B cell (primary cell): ENCODE measurements at regions not wholly inside any gene's neighbourhood (a gene's known extent, or its start where the extent isn't known, plus 50 kb on each side); places are given as distances from the start of the nearest gene placed in this dataset.

Experiments used
- ATAC-seq: fragments of 200-7000 bp; cut with Tn5 transposase; one replicate; pipeline ENCODE4 v1.10.0; 2021; ENCODE audit warnings: low read depth, mild to moderate bottlenecking, moderate number of reproducible peaks, moderate library complexity
- CTCF ChIA-PET: fragments of 350-600 bp; sonication (Branson Sonifier 250); formaldehyde crosslinking; loops from one replicate; lab custom pipeline; 2021; ENCODE audit warnings: antibody characterized with exemption, inconsistent platforms; lab: Charles Lee
- POLR2A ChIA-PET: fragments of 350-600 bp; sonication (Branson Sonifier 250); formaldehyde crosslinking; loops from one replicate; lab custom pipeline; 2021; ENCODE audit warnings: antibody characterized with exemption; lab: Charles Lee
- DNase-seq: peaks from one replicate; pipeline ENCODE4 v3.0.0; 2013
- H2AFZ ChIP-seq: 2 replicates; pipeline ENCODE4 v1.6.1; 2012; ENCODE audit warnings: mild to moderate bottlenecking, low read depth, low read length; ENCODE audit not compliant: insufficient read depth, poor library complexity, severe bottlenecking
- H3K27ac ChIP-seq, 2 donors: 1 replicate in 1 of 2; 2 replicates in 1 of 2; pipeline ENCODE4 v1.5.1; 2012 to 2013; ENCODE audit warnings: low read length in 2 of 2, mild to moderate bottlenecking in 2 of 2, moderate library complexity in 1 of 2
- H3K27me3 ChIP-seq, 4 experiments: fragments of 200-600 bp in 1 of 4; sonication (generic) in 1 of 4; replicated peaks in 1 of 4; 1 replicate in 2 of 4; 2 replicates in 2 of 4; pipeline versions ENCODE4 v1.6.1 to v1.7.0; 2013 to 2016; ENCODE audit warnings: low read length in 3 of 4, mild to moderate bottlenecking in 2 of 4, mixed read lengths in 1 of 4, moderate library complexity in 1 of 4; ENCODE audit not compliant: insufficient read depth in 4 of 4, control insufficient read depth in 3 of 4; ENCODE audit errors: control extremely low read depth in 1 of 4
- H3K36me3 ChIP-seq, 2 experiments: replicated peaks in 1 of 2; 1 replicate in 1 of 2; 2 replicates in 1 of 2; pipeline versions ENCODE4 v1.6.1 to v1.7.1; 2013; ENCODE audit warnings: low read length in 1 of 2; ENCODE audit not compliant: insufficient read depth in 2 of 2, control insufficient read depth in 1 of 2; ENCODE audit errors: control extremely low read depth in 1 of 2, extremely low read depth in 1 of 2
- H3K4me1 ChIP-seq, 2 donors: fragments of 200-600 bp in 1 of 2; sonication (generic) in 1 of 2; 1 replicate in 1 of 2; 2 replicates in 1 of 2; pipeline versions ENCODE4 v1.5.1 to v1.6.1; 2013 to 2017; ENCODE audit warnings: low read length in 2 of 2; ENCODE audit not compliant: control insufficient read depth in 2 of 2, insufficient read depth in 2 of 2
- H3K4me2 ChIP-seq: replicated peaks from 2 replicates; pipeline ENCODE3; 2012; ENCODE audit warnings: mild to moderate bottlenecking, low read depth, low read length; ENCODE audit not compliant: poor library complexity, severe bottlenecking
- H3K4me3 ChIP-seq, 5 experiments: fragments of 200-600 bp in 1 of 5; sonication (generic) in 1 of 5; 1 replicate in 3 of 5; 2 replicates in 2 of 5; pipeline versions ENCODE4 v1.5.1 to v1.7.0; 2011 to 2016; ENCODE audit warnings: low read length in 4 of 5, mild to moderate bottlenecking in 4 of 5, low read depth in 2 of 5, control low read depth in 1 of 5, moderate library complexity in 1 of 5; ENCODE audit not compliant: insufficient read depth in 1 of 5; ENCODE audit errors: control extremely low read depth in 1 of 5, extremely low read depth in 1 of 5
- H3K79me2 ChIP-seq: fragments of 200-600 bp; sonication (generic); one replicate; pipeline ENCODE4 v1.6.0; 2016; ENCODE audit warnings: low read length; ENCODE audit not compliant: control insufficient read depth, insufficient read depth
- H3K9ac ChIP-seq: fragments of 200-600 bp; sonication (generic); 2 replicates; pipeline ENCODE4 v1.6.1; 2017; ENCODE audit warnings: mild to moderate bottlenecking, low read length, moderate library complexity
- H3K9me3 ChIP-seq, 3 donors: one replicate each; pipeline versions ENCODE4 v1.6.1 to v1.7.1; 2013; ENCODE audit warnings: low read length in 2 of 3; ENCODE audit not compliant: control insufficient read depth in 2 of 3, insufficient read depth in 1 of 3; ENCODE audit errors: control extremely low read depth in 1 of 3
- H4K20me1 ChIP-seq: 2 replicates; pipeline ENCODE4 v1.6.0; 2012; ENCODE audit warnings: mild to moderate bottlenecking, low read length; ENCODE audit not compliant: insufficient read depth, control insufficient read depth, poor library complexity, severe bottlenecking
- H3K27ac Mint-ChIP-seq: one replicate; pipeline ENCODE4 v1.8.0; 2021; ENCODE audit warnings: mixed read lengths
- H3K27me3 Mint-ChIP-seq: one replicate; pipeline ENCODE4 v1.8.0; 2021; ENCODE audit warnings: mixed read lengths
- H3K4me1 Mint-ChIP-seq: one replicate; pipeline ENCODE4 v1.8.0; 2021; ENCODE audit warnings: mixed read lengths
- H3K4me3 Mint-ChIP-seq: one replicate; pipeline ENCODE4 v1.8.0; 2021; ENCODE audit warnings: mixed read lengths
- H3K9me3 Mint-ChIP-seq: one replicate; pipeline ENCODE4 v1.8.0; 2022; ENCODE audit warnings: mixed read lengths; ENCODE audit not compliant: insufficient read depth
- CTCF ChIP-seq: fragments of 200-600 bp; IDR thresholded peaks from one replicate; pipeline ENCODE4 v1.8.0; 2022; ENCODE audit warnings: antibody characterized with exemption, mild to moderate bottlenecking
- EZH2 ChIP-seq: IDR thresholded peaks from 2 replicates; pipeline ENCODE4 v1.6.1; 2012; ENCODE audit warnings: borderline replicate concordance, low read depth, mild to moderate bottlenecking, moderate library complexity, low read length; ENCODE audit not compliant: insufficient read depth, poor library complexity, severe bottlenecking
- WGBS: methylation state at CpG from one replicate; pipeline ENCODE4 v1.1.5; 2013; ENCODE audit warnings: missing lambda C conversion rate; ENCODE audit not compliant: insufficient coverage; 5-methylcytosine and 5-hydroxymethylcytosine counted together
- intact Hi-C: fragments of 100-400 bp; cut with micrococcal nuclease; formaldehyde crosslinking; loops from one replicate; pipeline ENCODE4 v1.10.0; 2022

- Histone ChIP-seq H4K20me1 (no peaks in the 10 kb centered on the region), H3K9me3 (no peaks in the 10 kb centered on the region), H3K27me3 (no peaks in the 10 kb centered on the region), H3K4me3 (no peak overlapping the region), H3K27ac (no peak overlapping the region), H2AFZ (no peak overlapping the region), H3K79me2 (no peaks in the 10 kb centered on the region), H3K9ac (no peak overlapping the region), H3K4me1 (no peaks in the 10 kb centered on the region), H3K4me2 (no peak overlapping the region), H3K36me3 (no peaks in the 10 kb centered on the region)
- Mint-ChIP-seq H3K4me1 (no peaks in the 10 kb centered on the region), H3K9me3 (no peaks in the 10 kb centered on the region), H3K4me3 (no peak overlapping the region), H3K27ac (no peak overlapping the region), H3K27me3 (no peaks in the 10 kb centered on the region)
- 81% methylated on average over 3 of the region's 7 CpGs for WGBS
- POLR2A ChIA-PET: no interaction called here
- no peak for ATAC-seq
- intact Hi-C loops: no loop called here
- DNase-seq: no peak
- no peak for TF ChIP-seq CTCF
- no peak for TF ChIP-seq EZH2
- CTCF ChIA-PET: no interaction called here
Observed at GRCh38 chr9:89882930-89883361, 278.1 kb downstream of the GADD45G start.

GRCh38 chr9:89883401-89884341, 278.9 kb downstream of the GADD45G start:
- Mint-ChIP-seq H3K4me3 (no peak overlapping the region), H3K9me3 (no peaks in the 10 kb centered on the region), H3K4me1 (no peaks in the 10 kb centered on the region), H3K27ac (no peak overlapping the region), H3K27me3 (no peaks in the 10 kb centered on the region)
- H3K79me2 ChIP-seq: no peaks in the 10 kb centered on the region
- H3K4me2 ChIP-seq: no peak overlapping the region
- TF ChIP-seq CTCF: no peak
- TF ChIP-seq EZH2: no peak
- ChIA-PET CTCF (no interaction called here), POLR2A (no interaction called here)
- whole genome bisulfite sequencing: 98% methylated on average over 8 of the region's 12 CpGs
- H3K9me3 ChIP-seq: no peaks in the 10 kb centered on the region
- no peaks in the 10 kb centered on the region for H3K36me3 ChIP-seq
- intact Hi-C loops: no loop called here
- H4K20me1 ChIP-seq: no peaks in the 10 kb centered on the region
- no peak overlapping the region for H3K27ac ChIP-seq
- no peak overlapping the region for H2AFZ ChIP-seq
- H3K4me1 ChIP-seq: no peaks in the 10 kb centered on the region
- H3K9ac ChIP-seq: no peak overlapping the region
- DNase-seq: no peak
- no peak for ATAC-seq
- no peaks in the 10 kb centered on the region for H3K27me3 ChIP-seq
- H3K4me3 ChIP-seq: no peak overlapping the region
